22Rv1 (cell line): ENCODE measurements at regions not wholly inside any gene's neighbourhood (a gene's known extent, or its start where the extent isn't known, plus 50 kb on each side); places are given as distances from the start of the nearest gene placed in this dataset.

Source experiments
- ZFX ChIP-seq: fragments of 450-650 bp; IDR thresholded peaks from 2 replicates; pipeline ENCODE4 v1.6.1; 2017; ENCODE audit warnings: antibody characterized with exemption, borderline replicate concordance
- TF ChIP-seq, protein P1 (sequence below): fragments of 450-650 bp; IDR thresholded peaks from 2 replicates; pipeline ENCODE4 v1.5.1; 2017; ENCODE audit warnings: mild to moderate bottlenecking

DNA sequence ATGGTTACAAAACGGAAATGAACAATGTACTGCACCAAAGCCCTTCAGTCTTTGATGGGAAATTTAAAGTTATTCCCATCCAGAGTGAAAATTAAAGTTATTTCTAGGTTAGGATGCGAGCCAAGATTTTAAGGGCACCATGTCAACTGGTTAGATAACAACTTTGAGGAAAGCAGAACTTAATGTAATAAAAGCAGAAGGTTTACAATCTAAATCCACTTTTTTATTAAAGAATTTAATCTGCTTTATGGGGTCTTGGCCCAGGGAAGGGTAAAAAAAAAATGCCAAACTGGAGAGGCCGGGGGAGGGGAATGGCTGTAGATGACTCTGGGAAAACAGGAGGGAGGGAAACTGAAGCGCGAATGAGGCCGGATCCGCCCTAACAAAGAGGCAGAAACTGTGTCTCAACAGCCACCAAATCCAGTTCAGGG, 108.2 kb upstream of the ATF7IP start:
- TF ChIP-seq, protein P1, sequence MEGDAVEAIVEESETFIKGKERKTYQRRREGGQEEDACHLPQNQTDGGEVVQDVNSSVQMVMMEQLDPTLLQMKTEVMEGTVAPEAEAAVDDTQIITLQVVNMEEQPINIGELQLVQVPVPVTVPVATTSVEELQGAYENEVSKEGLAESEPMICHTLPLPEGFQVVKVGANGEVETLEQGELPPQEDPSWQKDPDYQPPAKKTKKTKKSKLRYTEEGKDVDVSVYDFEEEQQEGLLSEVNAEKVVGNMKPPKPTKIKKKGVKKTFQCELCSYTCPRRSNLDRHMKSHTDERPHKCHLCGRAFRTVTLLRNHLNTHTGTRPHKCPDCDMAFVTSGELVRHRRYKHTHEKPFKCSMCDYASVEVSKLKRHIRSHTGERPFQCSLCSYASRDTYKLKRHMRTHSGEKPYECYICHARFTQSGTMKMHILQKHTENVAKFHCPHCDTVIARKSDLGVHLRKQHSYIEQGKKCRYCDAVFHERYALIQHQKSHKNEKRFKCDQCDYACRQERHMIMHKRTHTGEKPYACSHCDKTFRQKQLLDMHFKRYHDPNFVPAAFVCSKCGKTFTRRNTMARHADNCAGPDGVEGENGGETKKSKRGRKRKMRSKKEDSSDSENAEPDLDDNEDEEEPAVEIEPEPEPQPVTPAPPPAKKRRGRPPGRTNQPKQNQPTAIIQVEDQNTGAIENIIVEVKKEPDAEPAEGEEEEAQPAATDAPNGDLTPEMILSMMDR: no peak
- no peak for TF ChIP-seq ZFX
